ENCODE measurements at regions not wholly inside any gene's neighbourhood (a gene's known extent, or its start where the extent isn't known, plus 50 kb on each side); places are given as distances from the start of the nearest gene placed in this dataset.

GRCh38 chr6:14795451-14795850 lies 450.4 kb upstream of the JARID2 start:
- Mint-ChIP-seq H3K4me1 (peaks cover 14% of the 10 kb centered on the region), H3K27me3 (ENCODE audit: insufficient read depth, low read depth, poor library complexity) (peaks cover 10% of the 10 kb centered on the region), H3K4me3 (no peak overlapping the region), H3K36me3 (ENCODE audit: low read depth) (peaks cover 19% of the 10 kb centered on the region), H3K27ac (no peak overlapping the region), H3K9me3 (peaks cover 19% of the 10 kb centered on the region)
- TF ChIP-seq ZNF331 (CRISPR knock-in tag; IDR thresholded peaks at IDR 0.05; ENCODE audit: low read depth) (no peak), JUNB (IDR thresholded peaks at IDR 0.05; ENCODE audit: unreplicated experiment) (no peak), NANOG (IDR thresholded peaks at IDR 0.05; ENCODE audit: borderline replicate concordance) (no peak), EZH2phosphoT487 (IDR thresholded peaks at IDR 0.05; ENCODE audit: unreplicated experiment) (no peak), ZNF462 (CRISPR knock-in tag; IDR thresholded peaks at IDR 0.05) (no peak), REST (IDR thresholded peaks at IDR 0.05; ENCODE audit: unreplicated experiment) (no peak), EZH2 (IDR thresholded peaks at IDR 0.05; ENCODE audit: low read depth, unreplicated experiment) (no peak), ETS1 (IDR thresholded peaks at IDR 0.05) (no peak), ZNF114 (CRISPR knock-in tag; IDR thresholded peaks at IDR 0.05) (no peak), STAT1 (IDR thresholded peaks at IDR 0.05; ENCODE audit: unreplicated experiment) (no peak)
- H4K20me1 ChIP-seq (replicated peaks; ENCODE audit: insufficient read depth), result no peaks in the 10 kb centered on the region
- no peaks in the 10 kb centered on the region for H3K27me3 ChIP-seq (ENCODE audit: insufficient read depth)
- H3K4me3 ChIP-seq, result no peak overlapping the region
- H3K4me1 ChIP-seq (ENCODE audit: insufficient read depth), result 0 out of 2 replicates have a peak, but pooled peaks cover 6% of the 10 kb centered on the region
- H3K9me2 ChIP-seq (ENCODE audit: insufficient read depth), result peaks cover 5% of the 10 kb centered on the region
- peaks cover 6% of the 10 kb centered on the region for H3F3A ChIP-seq (replicated peaks; ENCODE audit: low read depth)
- H3K4me2 ChIP-seq, result no peak overlapping the region
- no peaks in the 10 kb centered on the region for H3K79me2 ChIP-seq (replicated peaks; ENCODE audit: insufficient read depth)
- no peaks in the 10 kb centered on the region; the same call in 1 of the 2 replicates for H3K36me3 ChIP-seq (ENCODE audit: insufficient read depth)
- no peak overlapping the region for H2AFZ ChIP-seq
- DNase-seq (ENCODE audit: low spot score), result no peak
- no peak for ATAC-seq
- H3K27ac ChIP-seq (ENCODE audit: low read depth), result no peak overlapping the region
